Glomerular endothelial cell (primary cell): ENCODE measurements at regions not wholly inside any gene's neighbourhood (a gene's known extent, or its start where the extent isn't known, plus 50 kb on each side); places are given as distances from the start of the nearest gene placed in this dataset.

Source experiments
- DNase-seq: peaks from one replicate; pipeline ENCODE4 v3.0.0-alpha.2; 2011; ENCODE audit warnings: low read depth, low spot score; ENCODE audit errors: extremely low read depth

DNA sequence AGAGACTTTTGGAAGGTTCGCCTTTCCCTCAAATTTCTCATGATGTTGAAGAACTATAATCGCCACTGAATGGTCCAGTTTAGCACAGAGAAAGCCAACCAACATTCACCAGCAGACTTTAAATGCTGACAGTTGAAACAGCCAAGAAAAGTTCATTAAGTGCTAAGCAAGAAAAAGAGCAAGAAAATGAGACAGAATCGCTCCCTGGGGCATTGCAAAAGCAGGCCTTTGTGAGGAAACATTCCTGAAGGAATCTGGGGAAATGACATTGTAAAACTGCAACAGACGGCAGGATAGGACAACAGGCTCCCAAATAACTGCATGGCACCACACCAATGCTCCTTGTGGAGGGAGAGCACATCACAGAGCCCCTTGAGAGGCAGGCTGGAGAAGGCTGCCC is 269.3 kb upstream of the ID2 start:
- no peak for DNase-seq

DNA sequence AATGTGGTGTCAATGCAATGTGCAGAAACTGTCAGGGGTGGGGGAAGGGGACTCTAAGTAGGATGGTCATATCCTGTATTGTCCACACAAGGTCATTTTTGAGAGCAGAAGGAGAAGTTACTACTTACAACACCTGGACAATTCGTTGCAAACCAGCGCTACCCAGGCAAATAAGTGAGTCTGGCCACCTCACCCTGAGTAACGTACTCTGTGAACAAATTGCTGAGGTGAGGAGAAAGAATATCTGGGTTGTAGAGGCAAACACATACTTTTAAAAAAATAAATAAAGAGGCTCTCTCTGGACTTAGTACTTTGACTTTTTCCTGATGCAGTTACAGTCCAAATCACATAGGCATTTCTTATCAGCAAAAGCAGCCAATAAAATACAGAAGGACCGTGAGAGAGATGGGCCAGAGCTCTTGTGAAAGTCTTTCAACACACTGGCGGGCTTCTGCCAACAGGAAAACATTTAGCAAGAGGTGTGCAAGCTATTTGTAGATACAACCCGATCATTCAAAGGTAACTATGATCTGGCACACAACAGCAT is 268.2 kb upstream of the ID2 start:
- DNase-seq, result no peak

DNA sequence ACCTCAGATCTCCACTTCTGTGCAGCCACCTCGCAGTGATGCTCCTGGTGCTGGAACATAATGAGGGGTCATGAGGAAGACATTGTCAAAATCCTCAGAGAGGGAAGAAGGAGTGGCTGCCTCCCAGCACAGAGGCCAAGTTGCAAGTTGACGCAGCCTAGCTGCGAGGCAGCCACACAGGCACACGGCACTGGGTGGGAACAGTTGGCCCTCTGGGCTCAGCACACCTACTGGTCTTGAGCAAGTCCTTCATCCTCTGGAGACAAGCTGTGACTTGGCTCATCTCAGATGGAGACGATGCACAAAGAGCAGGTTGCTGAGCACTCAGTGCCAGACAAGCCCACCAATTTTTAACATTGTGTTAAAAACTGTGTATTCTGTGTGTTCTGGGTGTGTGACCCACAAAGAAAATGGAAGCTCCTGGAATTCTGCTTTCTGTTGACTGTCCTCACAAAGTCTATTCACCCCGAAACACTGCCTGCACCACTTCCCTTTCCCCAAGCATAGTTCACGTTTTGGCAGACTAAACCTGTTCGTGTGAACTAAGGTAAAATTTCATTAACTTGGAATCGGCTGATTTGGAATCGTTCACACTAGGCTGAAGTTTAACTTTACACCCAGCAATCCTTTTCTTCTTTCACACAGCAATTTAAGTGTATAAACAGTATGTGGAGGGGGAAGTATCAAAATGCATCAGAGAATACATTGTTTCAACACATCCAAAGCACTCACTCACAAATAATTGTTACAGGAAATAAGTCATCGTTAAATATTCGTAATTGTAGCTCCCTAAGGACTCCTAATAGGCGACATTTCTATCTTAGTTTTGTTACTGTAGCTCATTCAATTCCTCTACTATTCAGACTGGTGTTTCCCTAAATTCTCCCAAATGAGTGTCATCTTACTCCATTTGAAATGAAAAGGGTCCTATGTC is 266.6 kb upstream of the ID2 start:
- DNase-seq, result no peak

DNA sequence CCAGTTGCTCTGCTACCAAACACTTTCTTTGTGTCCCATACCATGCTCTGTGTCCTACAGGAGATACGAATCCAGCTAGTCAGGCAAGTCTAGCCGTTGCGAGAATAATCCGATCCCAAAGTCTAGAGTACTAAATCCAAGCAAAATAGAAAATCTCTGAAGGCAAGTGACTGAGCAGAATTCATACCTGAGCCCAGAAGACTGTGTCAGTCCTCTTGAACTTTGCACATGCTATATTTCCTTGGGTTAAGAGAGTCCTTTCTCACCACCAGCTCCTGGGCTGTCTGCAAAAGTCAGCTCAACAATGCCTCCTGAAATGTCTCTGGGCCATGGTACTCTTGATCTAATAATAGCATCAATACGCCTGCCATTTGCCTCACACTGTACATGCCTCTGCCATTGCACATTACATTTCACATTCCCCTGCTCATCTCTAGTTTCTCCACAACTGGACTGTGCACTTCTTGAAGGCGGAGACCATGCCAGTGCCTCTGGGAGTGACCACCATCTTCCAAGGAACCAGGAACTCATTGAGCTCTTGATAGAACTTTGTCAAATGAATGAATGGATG is 265.8 kb upstream of the ID2 start:
- DNase-seq, result no peak

DNA sequence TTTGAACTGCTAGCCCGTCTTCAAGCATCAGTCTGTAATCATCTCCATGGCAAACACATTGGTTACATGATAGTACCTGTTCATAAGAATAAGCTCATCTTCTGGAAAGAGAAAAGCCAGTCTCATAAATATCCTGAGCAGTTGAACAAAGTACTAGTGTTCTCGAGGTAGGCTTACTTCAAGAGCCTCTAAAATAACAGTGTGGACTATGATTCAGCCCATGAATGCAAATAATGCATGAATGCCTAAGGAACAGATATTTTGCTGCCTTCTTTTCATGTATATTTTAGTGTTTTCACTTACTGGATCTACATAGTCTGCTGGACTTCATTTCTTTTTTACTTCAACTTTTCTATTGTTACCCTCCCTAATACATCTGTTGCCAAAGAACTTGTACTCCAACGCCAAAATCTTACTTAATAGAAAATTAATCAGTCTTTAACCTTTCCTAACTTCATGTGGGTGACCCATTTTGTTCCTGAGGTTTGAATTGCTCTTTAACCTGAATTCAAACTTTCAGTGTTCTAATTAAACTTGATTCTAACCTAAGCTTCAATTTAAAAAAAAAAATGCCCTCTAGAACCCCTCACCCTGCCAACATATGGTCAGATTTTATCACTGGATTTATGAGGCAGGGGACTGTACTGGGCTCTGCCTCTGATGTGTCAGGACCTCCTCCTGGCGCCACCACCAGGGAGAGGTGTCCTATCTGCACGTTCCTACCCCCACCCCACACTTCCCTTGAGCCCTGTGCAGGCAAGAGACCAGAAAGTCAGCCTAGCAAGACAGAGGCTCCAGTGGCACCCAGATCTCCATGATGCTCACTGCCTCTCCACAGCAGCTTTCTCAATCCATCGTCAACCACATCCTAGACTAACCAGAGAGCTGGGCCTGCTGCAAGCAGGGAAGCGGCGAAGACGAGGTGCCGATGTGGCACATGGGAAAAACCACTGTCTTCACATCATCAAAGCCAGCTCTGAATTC is 264.7 kb upstream of the ID2 start:
- no peak for DNase-seq

DNA sequence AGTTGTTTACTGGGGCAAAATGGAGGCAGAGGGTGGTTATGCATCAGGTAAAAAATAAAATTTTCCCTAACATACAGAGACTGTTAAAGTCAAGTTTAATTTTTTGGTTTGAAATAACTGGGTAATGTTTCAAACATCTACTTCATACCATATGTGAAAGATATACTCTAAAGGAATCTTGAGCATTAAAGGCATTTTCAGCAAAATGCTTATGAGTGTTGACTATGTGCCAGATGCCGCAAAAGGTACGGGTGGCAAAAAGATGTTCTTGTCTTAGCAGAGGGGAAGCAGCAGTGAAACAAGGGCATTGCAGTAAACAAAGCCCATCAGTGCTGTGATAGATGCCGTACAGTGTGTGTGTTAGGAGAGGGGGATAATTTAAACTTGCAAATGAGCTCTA is 263.1 kb upstream of the ID2 start:
- DNase-seq, result no peak

DNA sequence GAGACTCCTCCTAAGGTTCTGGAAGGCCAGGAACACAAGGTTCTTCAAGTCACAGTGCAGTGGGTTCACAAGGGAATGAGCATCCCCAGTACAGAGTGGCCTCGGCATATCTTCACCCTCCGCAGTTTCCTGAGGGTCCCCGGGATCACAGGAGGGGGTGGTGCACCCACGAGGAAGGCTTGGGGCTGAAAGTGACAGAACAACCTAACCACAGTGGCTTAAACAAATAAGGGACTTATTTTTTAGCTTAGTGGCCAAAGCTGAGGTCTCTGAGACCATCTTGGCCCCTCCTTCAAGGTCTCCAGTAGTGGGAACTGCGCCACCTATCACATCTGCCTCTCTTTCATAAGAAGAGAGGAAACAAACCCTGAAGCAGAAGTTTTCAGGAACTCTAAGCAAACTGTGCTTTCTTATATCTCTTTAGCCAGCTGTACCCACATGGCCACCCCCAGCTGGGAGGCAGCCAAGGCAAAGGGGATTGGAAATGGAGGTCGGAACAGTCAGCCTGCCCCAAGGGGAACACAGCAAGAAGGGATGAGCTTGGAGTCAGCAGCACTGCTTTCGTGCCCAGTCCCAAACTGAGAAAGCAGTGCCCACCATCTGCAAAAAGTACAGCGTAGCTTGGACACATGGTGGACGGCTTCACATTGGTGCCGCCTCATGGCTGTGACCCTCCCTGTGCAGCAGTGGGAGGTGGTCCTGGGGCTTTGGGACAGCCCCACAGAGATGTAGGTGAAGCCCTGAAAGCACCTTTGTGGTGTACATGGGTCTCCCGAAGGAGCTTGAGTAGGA is 260.0 kb upstream of the ID2 start:
- no peak for DNase-seq

DNA sequence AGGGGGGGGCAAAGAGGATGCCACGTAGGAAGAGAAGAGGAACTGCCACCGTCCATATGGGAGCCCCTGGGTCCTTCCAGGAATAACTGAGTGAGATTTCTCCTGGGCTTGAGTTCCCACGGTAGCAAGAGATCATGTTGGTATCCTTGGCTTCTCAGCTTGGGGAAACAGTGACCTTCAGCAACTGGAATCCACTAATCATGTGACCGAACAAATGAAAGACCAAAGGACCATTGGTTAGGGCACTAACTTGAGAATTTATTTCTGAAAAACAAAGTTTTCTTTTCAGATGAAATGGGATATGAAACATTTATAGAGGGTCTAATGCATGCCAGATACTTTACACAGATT is 259.4 kb upstream of the ID2 start:
- DNase-seq, result no peak

DNA sequence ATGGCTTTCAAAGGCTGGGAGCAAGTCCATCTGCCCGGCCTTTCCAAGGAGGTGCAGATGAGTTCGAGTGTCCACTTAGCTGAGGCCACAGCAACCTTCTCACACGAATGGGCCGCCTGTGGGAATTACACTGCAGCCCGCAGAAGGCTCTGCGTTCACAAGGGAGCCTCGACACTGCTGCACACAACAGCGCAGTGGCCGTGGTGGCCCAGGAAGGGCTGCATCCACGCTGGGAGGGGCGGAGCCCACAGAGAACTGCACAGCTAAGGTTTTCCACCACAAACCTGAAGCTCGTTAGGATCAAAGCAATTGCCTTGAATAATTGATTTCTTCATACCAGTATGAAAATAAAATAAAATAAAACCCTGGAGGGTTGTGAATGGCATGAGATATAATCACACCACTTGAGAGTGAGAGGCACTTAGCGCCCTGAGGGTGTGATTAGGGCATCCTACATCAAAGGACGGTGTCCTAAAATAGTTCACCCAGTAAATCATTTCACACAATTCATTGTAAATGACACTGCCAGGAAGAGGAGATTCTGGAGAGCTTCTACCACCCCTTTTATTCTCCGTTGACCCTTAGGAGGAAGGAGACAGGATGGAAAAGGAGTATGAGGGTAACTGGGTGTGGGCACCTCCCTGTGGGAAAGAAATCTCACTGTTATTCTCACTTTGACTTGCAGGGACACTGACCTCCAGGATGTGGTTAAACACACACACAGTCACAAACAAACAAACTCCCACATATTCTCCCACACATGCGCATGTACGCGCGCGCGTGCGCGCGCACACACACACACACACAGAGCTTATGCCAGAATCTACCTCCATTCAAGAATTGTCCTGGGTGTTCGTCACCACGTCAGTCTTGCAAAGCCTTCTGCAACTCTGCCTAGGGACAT is 256.6 kb upstream of the ID2 start:
- DNase-seq, result no peak

DNA sequence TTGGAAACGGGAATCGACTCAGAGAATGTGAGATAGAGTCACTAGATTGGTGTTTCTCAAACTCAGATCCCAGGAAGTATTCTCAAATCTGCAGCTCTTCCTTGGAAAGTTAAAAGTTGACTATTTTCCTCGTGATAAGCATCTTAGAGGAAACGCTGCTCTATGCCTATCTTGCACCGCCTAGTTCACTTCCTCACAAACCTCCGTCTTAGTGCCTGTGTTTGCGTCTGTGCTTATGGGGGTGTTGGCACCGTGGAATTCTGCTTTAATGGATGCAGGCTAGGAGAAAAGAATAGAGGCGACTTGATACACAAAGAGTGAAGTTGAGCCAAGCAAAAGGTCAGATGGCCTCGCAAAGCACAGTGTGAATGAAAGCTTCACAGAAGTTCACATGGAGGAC is 255.3 kb upstream of the ID2 start:
- no peak for DNase-seq

DNA sequence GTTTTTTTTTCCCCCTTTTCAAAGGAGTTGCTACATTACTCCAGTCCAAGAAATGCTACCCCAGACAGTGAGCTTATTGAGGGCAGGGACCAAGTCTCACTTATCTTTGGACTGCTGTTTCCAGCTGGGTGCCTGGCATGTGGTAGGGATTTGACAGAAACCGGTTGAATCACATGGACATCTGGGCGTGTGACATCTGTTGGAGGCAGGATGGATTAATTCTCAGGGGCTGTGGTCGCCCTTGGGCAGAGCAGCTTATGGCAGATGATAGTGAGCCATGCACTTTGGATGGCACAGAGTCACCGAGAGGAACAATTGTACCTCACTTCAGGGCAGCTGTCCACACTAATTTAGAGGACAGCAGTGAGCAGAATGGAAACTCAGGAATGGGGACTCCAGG is 254.6 kb upstream of the ID2 start:
- DNase-seq, result no peak

DNA sequence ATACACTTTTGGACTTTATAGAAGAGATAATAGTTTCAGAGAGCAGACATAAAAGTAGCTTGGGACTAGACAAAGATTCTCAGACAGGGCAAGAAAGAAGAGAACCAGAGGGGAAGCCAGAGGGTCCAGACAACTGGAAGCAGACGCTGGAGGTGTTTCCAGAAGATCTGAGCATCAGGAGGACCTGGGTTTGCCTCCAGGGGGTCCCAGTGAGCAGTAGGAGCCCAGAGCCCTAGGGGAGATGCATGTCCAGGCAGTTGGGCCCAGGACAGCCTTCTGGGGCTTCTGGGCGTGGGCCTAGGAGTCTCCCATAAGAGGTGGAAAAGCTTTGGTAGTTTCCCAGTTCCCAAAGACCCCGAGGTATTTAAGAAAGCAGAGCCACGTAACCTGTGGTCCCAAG is 251.2 kb upstream of the ID2 start:
- no peak for DNase-seq

DNA sequence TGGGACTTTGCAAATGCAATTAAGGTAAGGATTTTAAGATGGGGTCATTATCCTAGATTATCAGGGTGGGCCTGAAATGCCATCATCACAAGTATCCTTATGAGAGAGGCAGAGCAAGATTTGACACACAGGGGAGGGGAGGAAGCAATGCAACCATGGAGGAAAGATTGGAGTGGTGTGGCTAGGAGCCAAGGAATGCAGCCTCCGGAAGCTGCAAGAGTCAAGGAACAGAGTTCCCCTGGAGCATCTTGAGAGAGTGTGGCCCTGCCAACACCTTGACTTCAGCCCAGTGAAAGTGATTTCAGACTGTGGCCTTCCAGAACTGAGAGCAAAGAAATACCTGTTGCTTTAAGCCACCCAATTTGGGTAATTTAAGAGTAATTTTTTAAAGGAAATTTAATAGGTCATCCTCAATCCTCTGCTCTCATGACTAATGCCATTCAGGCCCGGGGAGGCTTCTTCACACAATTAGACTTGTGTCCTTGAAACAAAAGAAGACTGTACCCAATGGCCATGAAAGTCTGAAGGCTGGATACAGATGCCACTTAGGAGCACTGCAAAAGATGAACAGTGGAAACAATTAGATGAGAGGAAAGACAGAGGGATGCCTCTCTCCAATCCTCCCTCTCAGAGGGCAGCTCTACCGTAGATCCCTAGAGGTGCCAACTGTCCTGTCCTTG is 250.3 kb upstream of the ID2 start:
- no peak for DNase-seq

DNA sequence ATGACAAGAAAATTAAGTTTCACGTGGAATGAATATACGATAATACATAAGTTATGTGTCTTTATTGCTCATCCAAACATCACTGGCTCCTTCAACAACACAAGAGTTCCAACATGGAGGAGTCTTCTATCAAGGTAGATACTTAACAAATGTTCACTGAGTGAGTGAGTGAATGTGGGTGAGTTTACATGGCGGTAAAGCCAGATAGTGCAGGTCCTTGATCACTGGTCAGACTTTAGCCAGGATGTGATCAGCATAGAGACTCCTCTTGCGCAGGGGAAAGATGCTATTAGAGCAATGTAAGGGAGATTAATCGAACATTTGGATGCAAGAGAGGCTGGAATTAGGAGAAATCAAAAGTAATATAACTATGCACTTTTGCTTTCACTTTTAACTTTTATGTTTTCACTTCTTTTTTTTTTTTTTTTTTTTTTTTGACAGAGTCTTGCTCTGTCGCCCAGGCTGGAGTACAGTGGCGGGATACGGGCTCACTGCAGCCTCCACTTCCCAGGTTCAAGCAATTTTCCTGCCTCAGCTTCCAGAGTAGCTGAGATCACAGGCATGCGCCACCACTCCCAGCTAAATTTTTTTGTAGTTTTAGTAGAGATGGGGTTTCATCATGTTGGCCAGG is 249.0 kb upstream of the ID2 start:
- no peak for DNase-seq

DNA sequence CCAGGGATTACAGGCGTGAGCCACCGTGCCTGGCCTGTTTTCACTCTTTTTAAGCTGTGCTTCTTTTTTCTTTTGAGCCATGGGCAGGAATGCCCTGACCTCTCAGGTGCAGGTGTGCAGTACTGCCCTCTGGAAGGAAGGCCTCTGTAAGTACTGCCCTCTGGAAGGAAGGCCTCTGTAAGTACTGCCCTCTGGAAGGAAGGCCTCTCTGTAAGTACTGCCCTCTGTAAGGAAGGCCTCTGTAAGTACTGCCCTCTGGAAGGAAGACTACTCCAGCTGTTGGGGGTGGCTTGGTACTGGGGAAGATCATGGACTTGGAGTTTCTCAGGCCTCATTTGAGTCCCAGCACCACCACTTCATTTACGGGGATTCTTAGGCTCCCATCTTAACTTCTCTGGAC is 248.5 kb upstream of the ID2 start:
- no peak for DNase-seq

DNA sequence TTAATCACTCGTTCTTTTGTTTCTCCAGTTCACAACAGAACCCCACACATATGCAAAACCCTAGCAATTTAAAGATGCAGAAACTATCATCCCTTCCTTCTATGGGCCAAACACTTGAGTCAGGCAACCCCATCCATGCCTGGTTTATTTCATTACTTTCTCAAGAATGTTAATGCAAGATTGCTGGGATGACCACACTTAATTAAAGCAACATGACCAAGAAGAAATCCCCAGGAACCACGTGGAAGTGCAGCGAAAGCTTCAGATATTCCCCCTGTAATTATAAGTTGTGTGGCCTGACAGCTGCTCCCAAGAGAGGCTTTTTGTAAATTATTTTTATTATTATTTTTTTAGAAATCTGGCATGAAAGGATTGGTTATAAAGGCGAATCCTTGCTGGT is 246.2 kb upstream of the ID2 start:
- DNase-seq, result no peak

DNA sequence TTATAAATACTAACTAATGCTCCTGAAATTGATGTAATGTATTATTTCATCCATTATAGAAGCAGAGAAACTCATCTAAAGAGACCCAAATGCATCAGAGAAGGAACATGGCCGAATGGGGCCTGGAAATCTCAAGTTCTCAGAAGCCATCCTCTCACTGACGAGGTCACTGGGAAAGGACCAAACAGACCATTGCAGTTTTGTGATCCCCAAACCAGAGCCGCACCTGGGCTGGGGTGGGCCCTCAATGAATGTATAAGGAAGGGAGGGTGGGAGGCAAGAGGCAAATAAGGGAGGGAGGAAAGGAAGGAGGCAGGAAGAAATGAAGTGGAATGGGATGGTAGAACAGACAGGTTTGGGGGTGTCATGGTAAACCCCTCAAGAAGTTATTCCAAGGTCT is 245.3 kb upstream of the ID2 start:
- no peak for DNase-seq

DNA sequence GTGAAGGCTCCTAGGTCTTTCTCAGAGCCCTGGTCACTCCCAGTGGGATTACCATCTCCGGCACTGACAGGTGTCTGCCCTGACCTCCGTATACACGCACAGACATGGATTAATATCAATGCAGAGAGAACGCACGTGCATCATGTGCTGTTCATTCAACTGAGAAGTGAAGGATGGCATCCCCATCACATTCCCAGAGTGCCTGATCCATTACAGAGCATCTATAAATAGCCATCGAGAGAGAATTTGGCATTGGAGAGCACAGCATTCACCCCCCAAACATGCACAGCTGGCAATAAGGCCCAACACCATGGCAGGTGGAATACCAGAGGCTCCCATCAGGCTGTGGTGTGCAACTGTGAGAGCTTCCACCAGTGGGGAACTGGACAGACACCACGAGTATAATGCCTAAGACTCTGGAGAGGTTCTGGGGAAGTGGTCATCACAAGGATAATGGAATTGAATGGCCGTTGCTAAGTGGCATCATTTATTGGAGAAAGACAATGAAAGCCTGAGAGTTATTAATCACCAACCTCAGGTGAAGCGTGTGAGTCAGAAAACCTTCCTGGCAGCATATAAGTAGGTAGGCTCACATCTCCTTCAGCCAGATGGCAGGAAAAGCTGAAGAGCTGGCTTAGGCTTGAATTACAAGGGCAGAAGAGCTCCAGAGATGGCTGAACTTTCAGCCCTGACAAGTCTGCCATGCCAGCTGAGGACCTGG is 244.5 kb upstream of the ID2 start:
- DNase-seq, result no peak
